Midbrain (tissue), 1 donor: ENCODE measurements at regions not wholly inside any gene's neighbourhood (a gene's known extent, or its start where the extent isn't known, plus 50 kb on each side); places are given as distances from the start of the nearest gene placed in this dataset.
A peak's percentile ranks its signal among the peaks of the same experiment; 100 is the strongest.

Experiments
- DNase-seq: peaks from one replicate; lab custom pipeline; 2025; lab: John Stamatoyannopoulos, UW

GRCh38 chr22:23410411-23410810, 169.7 kb downstream of the IGLL1 start:
- no peak for DNase-seq

GRCh38 chr22:23409976-23410375, 170.1 kb downstream of the IGLL1 start:
- no peak for DNase-seq

GRCh38 chr22:23408321-23408720, 171.8 kb downstream of the IGLL1 start:
- no peak for DNase-seq

DNA sequence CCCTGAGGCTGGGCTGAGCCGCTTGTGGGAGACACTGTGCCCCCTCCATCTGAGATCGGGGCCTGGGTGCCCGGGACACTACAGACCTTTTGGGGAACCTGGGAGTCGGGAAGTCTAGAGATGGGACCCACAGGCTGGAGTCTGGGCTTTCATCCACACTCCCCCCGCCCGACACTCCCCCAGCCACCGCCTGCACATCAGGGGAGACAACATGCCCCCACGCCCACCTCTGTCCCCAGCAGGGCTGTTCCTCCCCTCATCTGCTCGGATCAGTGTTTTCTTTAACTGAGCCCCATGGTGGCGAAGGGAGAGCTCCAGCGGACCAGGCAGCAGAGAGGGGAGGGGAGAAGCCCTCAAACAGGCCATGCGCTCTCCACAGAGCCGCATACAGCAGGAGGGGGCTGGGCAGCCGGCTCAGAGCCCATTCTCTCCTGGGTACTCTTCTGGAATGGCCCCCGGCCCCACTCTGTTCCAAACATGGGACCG, 174.7 kb downstream of the IGLL1 start:
- no peak for DNase-seq

- no peak for DNase-seq
Observed at GRCh38 chr22:23404689-23405365, 175.3 kb downstream of the IGLL1 start.

DNA sequence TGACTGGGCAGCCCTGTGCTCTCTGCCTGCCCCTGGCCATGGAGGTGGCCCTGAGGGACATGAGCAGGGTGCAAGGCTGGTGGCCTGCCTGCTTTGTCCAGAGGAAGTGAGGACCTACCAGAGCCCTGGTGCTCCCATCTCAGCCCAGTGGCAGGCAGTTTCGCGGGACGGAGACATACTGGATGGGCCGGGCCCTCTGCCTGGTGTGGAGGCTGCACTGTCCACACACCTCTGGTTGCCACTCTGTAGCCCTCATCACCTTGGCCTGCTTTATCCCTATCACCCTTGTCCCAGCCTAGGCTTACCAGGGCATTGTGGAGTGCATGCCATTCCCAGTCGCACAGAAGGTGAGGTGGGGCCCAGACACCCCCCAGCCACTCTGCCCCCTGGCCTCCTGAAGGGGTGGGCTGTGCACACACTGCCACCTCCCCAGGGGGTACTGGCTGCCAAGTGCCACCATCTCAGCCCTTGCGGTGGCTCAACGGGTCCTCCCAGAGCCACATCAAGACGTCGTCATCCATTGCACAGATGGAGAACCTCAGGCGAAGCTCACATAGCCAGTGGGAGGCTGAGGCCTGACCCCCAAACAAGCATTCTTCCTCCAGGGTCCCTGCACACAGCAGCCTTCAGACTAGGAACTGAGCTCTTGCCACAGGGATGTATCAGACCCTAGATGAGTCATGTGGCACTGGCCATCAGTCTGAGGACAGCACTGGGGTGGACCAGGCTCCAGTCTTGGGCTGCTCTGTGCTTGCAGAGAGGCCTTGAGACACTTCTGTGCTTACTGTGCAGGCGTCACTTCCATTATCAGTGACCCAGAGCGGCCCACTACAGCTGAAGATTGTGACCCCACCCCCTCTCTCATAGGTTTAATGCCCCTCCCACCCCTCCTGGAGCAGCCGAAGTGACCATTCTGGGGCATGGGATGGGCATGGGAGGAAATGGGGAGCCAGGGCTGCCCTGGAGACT, 176.1 kb downstream of the IGLL1 start:
- DNase-seq = no peak

GRCh38 chr22:23403152-23403719, 176.9 kb downstream of the IGLL1 start:
- no peak for DNase-seq

DNA sequence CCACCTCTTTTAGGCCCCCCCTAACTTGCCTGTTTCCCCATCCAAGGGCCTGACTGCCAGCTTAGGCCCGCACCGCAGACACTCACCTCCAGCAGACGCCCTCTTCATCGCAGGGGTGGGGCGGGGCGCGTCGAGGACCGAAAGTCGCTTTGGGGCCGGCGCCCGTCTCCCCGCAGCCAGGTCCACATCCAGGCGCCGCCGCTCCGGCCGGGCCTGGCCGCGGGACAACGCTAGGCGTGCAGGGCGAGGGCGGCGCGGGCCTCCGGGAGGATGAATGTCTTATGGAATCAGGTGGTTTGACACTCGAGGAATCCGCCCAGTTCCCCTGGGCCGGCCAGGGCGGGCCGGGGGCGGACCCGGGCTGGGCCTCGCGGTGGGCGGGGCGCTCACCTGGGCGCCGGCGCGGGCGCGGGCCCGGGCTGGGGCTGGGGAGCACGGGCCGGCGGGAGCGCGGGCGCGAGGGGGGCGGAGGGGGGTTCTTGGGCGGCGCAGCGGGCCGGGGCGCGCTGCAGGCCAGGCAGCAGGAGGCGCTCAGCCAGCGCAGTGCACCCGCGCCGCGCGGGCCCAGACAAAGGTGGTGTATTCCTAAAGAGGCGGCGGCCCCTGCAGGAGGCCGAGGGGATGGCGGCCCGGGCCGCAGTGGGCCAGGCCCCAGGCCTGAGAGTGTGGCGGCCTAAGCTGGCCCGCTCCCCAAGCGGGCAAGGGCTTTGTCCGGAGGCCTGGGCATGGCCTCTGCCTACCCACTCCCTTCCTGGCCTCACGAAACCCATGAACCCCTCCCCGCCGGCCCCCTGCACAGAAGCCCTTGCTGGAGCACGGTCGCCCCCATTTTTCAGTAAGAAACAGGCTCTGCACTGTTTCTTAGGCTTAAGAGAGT, 177.6 kb downstream of the IGLL1 start:
- peak; percentile 57 for DNase-seq

DNA sequence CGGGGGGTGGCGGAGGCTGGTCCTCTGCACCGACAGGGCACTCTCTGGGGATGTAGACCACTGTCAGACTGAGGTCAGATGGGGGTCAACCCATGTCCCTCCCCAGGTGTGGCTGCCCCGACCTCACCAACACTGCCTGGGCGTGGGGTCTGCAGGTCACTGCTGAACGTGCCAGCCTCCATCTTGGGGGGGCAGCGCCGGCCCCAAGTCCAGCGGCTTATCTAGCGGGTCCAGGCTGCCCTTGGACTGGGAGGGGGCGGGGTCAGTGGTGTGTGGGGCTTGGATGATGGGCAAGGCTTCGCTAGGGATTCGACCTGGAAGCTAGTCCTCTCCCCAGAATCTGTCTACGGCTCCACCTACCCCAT, 178.2 kb downstream of the IGLL1 start:
- no peak for DNase-seq

- no peak for DNase-seq
Observed at GRCh38 chr22:23401111-23401909, 178.8 kb downstream of the IGLL1 start.

- no peak for DNase-seq
Observed at GRCh38 chr22:23400286-23400981, 179.7 kb downstream of the IGLL1 start.

GRCh38 chr22:23399367-23400285, 180.5 kb downstream of the IGLL1 start:
- no peak for DNase-seq

GRCh38 chr22:23398701-23399366, 181.3 kb downstream of the IGLL1 start:
- DNase-seq = no peak

- no peak for DNase-seq
Observed at GRCh38 chr22:23397613-23398567, 182.2 kb downstream of the IGLL1 start.

DNA sequence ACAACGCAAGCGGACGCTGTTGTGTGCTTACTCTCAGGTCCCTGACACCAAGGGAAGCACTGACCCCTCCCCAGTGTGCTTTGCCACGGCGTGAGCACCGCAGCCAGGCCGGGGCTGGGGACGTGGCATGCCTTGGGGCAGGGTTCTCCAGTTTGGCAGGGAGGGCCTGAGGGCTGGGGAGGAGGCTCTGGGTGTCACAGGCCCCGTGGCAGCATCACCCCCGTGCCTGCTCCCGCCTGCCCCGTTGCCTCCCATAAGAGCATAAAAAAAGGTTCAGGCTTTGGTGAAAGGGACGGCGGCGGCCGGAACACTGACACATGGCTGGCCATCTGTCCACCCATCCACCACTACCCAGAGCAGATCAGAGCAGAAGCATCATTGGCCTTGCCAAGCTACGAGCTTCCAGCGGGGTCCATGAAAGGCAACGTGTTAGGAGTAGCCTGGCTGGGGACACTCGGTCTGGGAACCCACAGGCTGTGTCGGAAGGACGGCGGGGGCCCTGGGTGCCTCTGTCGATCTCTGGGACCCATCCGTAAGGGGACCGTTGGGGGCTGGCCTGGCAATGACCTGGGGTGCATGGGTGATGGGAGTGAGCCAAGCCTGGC, 183.0 kb downstream of the IGLL1 start:
- DNase-seq = no peak

- no peak for DNase-seq
Observed at GRCh38 chr22:23396362-23397007, 183.6 kb downstream of the IGLL1 start.
